B cell (primary cell): ENCODE measurements at regions not wholly inside any gene's neighbourhood (a gene's known extent, or its start where the extent isn't known, plus 50 kb on each side); places are given as distances from the start of the nearest gene placed in this dataset.

Experiments used
- ATAC-seq: fragments of 200-7000 bp; cut with Tn5 transposase; one replicate; pipeline ENCODE4 v1.10.0; 2021; ENCODE audit warnings: low read depth, mild to moderate bottlenecking, moderate number of reproducible peaks, moderate library complexity
- CTCF ChIA-PET: fragments of 350-600 bp; sonication (Branson Sonifier 250); formaldehyde crosslinking; loops from one replicate; lab custom pipeline; 2021; ENCODE audit warnings: antibody characterized with exemption, inconsistent platforms; lab: Charles Lee
- POLR2A ChIA-PET: fragments of 350-600 bp; sonication (Branson Sonifier 250); formaldehyde crosslinking; loops from one replicate; lab custom pipeline; 2021; ENCODE audit warnings: antibody characterized with exemption; lab: Charles Lee
- DNase-seq: peaks from one replicate; pipeline ENCODE4 v3.0.0; 2013
- H2AFZ ChIP-seq: 2 replicates; pipeline ENCODE4 v1.6.1; 2012; ENCODE audit warnings: mild to moderate bottlenecking, low read depth, low read length; ENCODE audit not compliant: insufficient read depth, poor library complexity, severe bottlenecking
- H3K27ac ChIP-seq, 2 donors: 1 replicate in 1 of 2; 2 replicates in 1 of 2; pipeline ENCODE4 v1.5.1; 2012 to 2013; ENCODE audit warnings: low read length in 2 of 2, mild to moderate bottlenecking in 2 of 2, moderate library complexity in 1 of 2
- H3K27me3 ChIP-seq, 4 experiments: fragments of 200-600 bp in 1 of 4; sonication (generic) in 1 of 4; replicated peaks in 1 of 4; 1 replicate in 2 of 4; 2 replicates in 2 of 4; pipeline versions ENCODE4 v1.6.1 to v1.7.0; 2013 to 2016; ENCODE audit warnings: low read length in 3 of 4, mild to moderate bottlenecking in 2 of 4, mixed read lengths in 1 of 4, moderate library complexity in 1 of 4; ENCODE audit not compliant: insufficient read depth in 4 of 4, control insufficient read depth in 3 of 4; ENCODE audit errors: control extremely low read depth in 1 of 4
- H3K36me3 ChIP-seq, 2 experiments: replicated peaks in 1 of 2; 1 replicate in 1 of 2; 2 replicates in 1 of 2; pipeline versions ENCODE4 v1.6.1 to v1.7.1; 2013; ENCODE audit warnings: low read length in 1 of 2; ENCODE audit not compliant: insufficient read depth in 2 of 2, control insufficient read depth in 1 of 2; ENCODE audit errors: control extremely low read depth in 1 of 2, extremely low read depth in 1 of 2
- H3K4me1 ChIP-seq, 2 donors: fragments of 200-600 bp in 1 of 2; sonication (generic) in 1 of 2; 1 replicate in 1 of 2; 2 replicates in 1 of 2; pipeline versions ENCODE4 v1.5.1 to v1.6.1; 2013 to 2017; ENCODE audit warnings: low read length in 2 of 2; ENCODE audit not compliant: control insufficient read depth in 2 of 2, insufficient read depth in 2 of 2
- H3K4me2 ChIP-seq: replicated peaks from 2 replicates; pipeline ENCODE3; 2012; ENCODE audit warnings: mild to moderate bottlenecking, low read depth, low read length; ENCODE audit not compliant: poor library complexity, severe bottlenecking
- H3K4me3 ChIP-seq, 5 experiments: fragments of 200-600 bp in 1 of 5; sonication (generic) in 1 of 5; 1 replicate in 3 of 5; 2 replicates in 2 of 5; pipeline versions ENCODE4 v1.5.1 to v1.7.0; 2011 to 2016; ENCODE audit warnings: low read length in 4 of 5, mild to moderate bottlenecking in 4 of 5, low read depth in 2 of 5, control low read depth in 1 of 5, moderate library complexity in 1 of 5; ENCODE audit not compliant: insufficient read depth in 1 of 5; ENCODE audit errors: control extremely low read depth in 1 of 5, extremely low read depth in 1 of 5
- H3K79me2 ChIP-seq: fragments of 200-600 bp; sonication (generic); one replicate; pipeline ENCODE4 v1.6.0; 2016; ENCODE audit warnings: low read length; ENCODE audit not compliant: control insufficient read depth, insufficient read depth
- H3K9ac ChIP-seq: fragments of 200-600 bp; sonication (generic); 2 replicates; pipeline ENCODE4 v1.6.1; 2017; ENCODE audit warnings: mild to moderate bottlenecking, low read length, moderate library complexity
- H3K9me3 ChIP-seq, 3 donors: one replicate each; pipeline versions ENCODE4 v1.6.1 to v1.7.1; 2013; ENCODE audit warnings: low read length in 2 of 3; ENCODE audit not compliant: control insufficient read depth in 2 of 3, insufficient read depth in 1 of 3; ENCODE audit errors: control extremely low read depth in 1 of 3
- H4K20me1 ChIP-seq: 2 replicates; pipeline ENCODE4 v1.6.0; 2012; ENCODE audit warnings: mild to moderate bottlenecking, low read length; ENCODE audit not compliant: insufficient read depth, control insufficient read depth, poor library complexity, severe bottlenecking
- H3K27ac Mint-ChIP-seq: one replicate; pipeline ENCODE4 v1.8.0; 2021; ENCODE audit warnings: mixed read lengths
- H3K27me3 Mint-ChIP-seq: one replicate; pipeline ENCODE4 v1.8.0; 2021; ENCODE audit warnings: mixed read lengths
- H3K4me1 Mint-ChIP-seq: one replicate; pipeline ENCODE4 v1.8.0; 2021; ENCODE audit warnings: mixed read lengths
- H3K4me3 Mint-ChIP-seq: one replicate; pipeline ENCODE4 v1.8.0; 2021; ENCODE audit warnings: mixed read lengths
- H3K9me3 Mint-ChIP-seq: one replicate; pipeline ENCODE4 v1.8.0; 2022; ENCODE audit warnings: mixed read lengths; ENCODE audit not compliant: insufficient read depth
- CTCF ChIP-seq: fragments of 200-600 bp; IDR thresholded peaks from one replicate; pipeline ENCODE4 v1.8.0; 2022; ENCODE audit warnings: antibody characterized with exemption, mild to moderate bottlenecking
- EZH2 ChIP-seq: IDR thresholded peaks from 2 replicates; pipeline ENCODE4 v1.6.1; 2012; ENCODE audit warnings: borderline replicate concordance, low read depth, mild to moderate bottlenecking, moderate library complexity, low read length; ENCODE audit not compliant: insufficient read depth, poor library complexity, severe bottlenecking
- WGBS: methylation state at CpG from one replicate; pipeline ENCODE4 v1.1.5; 2013; ENCODE audit warnings: missing lambda C conversion rate; ENCODE audit not compliant: insufficient coverage; 5-methylcytosine and 5-hydroxymethylcytosine counted together
- intact Hi-C: fragments of 100-400 bp; cut with micrococcal nuclease; formaldehyde crosslinking; loops from one replicate; pipeline ENCODE4 v1.10.0; 2022

- intact Hi-C loops: no loop called here
- H3K27me3 ChIP-seq: peaks cover 0 to 3% (median 0%) of the 10 kb centered on the region in 4 experiments
- Mint-ChIP-seq H3K4me3 (no peak overlapping the region), H3K4me1 (peaks cover 15% of the 10 kb centered on the region), H3K27ac (no peak overlapping the region), H3K27me3 (peaks cover 19% of the 10 kb centered on the region), H3K9me3 (no peaks in the 10 kb centered on the region)
- ChIA-PET POLR2A (no interaction called here), CTCF (no interaction called here)
- peaks cover 4% of the 10 kb centered on the region for H4K20me1 ChIP-seq
- no CpG with 5 or more reads among the region's 3 CpGs for WGBS
- no peak overlapping the region for H3K9ac ChIP-seq
- H3K27ac ChIP-seq: no peak overlapping the region
- peaks cover 16 to 23% of the 10 kb centered on the region in 2 donors for H3K4me1 ChIP-seq
- H2AFZ ChIP-seq: no peak overlapping the region
- TF ChIP-seq EZH2 (no peak), CTCF (no peak)
- no peak overlapping the region for H3K4me2 ChIP-seq
- no peak for ATAC-seq
- H3K79me2 ChIP-seq: no peaks in the 10 kb centered on the region
- no peak overlapping the region for H3K4me3 ChIP-seq
- no peaks in the 10 kb centered on the region for H3K36me3 ChIP-seq
- no peak for DNase-seq
- no peaks in the 10 kb centered on the region for H3K9me3 ChIP-seq
Observed at GRCh38 chrX:39194673-39195072, 393.4 kb downstream of the MID1IP1 start.

- Histone ChIP-seq H4K20me1 (peaks cover 4% of the 10 kb centered on the region), H3K4me3 (no peak overlapping the region), H3K4me2 (no peak overlapping the region), H3K9me3 (no peaks in the 10 kb centered on the region), H3K27me3 (peaks cover 0 to 3% (median 0%) of the 10 kb centered on the region in 4 experiments), H3K36me3 (no peaks in the 10 kb centered on the region), H2AFZ (no peak overlapping the region), H3K9ac (no peak overlapping the region), H3K4me1 (peaks cover 16 to 23% of the 10 kb centered on the region in 2 donors), H3K27ac (no peak overlapping the region), H3K79me2 (no peaks in the 10 kb centered on the region)
- H3K9me3 Mint-ChIP-seq: no peaks in the 10 kb centered on the region
- H3K27ac Mint-ChIP-seq: no peak overlapping the region
- ChIA-PET POLR2A (no interaction called here), CTCF (interaction anchor here (0.6 kb wide), 1 partner anchor 313 kb away, joined by 3 read pairs; no protein-coding TSS in a partner anchor)
- H3K4me3 Mint-ChIP-seq: no peak overlapping the region
- WGBS: 28% methylated on average over 4 of the region's 7 CpGs
- intact Hi-C loops: no loop called here
- peaks cover 16% of the 10 kb centered on the region for H3K27me3 Mint-ChIP-seq
- no peak for ATAC-seq
- peaks cover 15% of the 10 kb centered on the region for H3K4me1 Mint-ChIP-seq
- TF ChIP-seq EZH2 (no peak), CTCF (no peak)
- DNase-seq: no peak
Observed at GRCh38 chrX:39195156-39195555, 393.9 kb downstream of the MID1IP1 start.
